ENCODE measurements at regions not wholly inside any gene's neighbourhood (a gene's known extent, or its start where the extent isn't known, plus 50 kb on each side); places are given as distances from the start of the nearest gene placed in this dataset.

GRCh38 chr9:75709698-75710097, 180.8 kb upstream of the PCSK5 start:
- no TSS peak for BruUV-seq (replicated peaks)
- intact Hi-C loops (cut with micrococcal nuclease; ENCODE audit: unreplicated experiment), result no loop called here
- Histone ChIP-seq H3K4me2 (no peak overlapping the region), H3K27ac (no peak overlapping the region), H3F3A (ENCODE audit: insufficient read depth, low read depth) (no peaks in the 10 kb centered on the region), H3K9me3 (ENCODE audit: insufficient read depth, low read depth) (no peaks in the 10 kb centered on the region), H3K27me3 (ENCODE audit: insufficient read depth, low read depth) (no peaks in the 10 kb centered on the region), H3K4me3 (no peak overlapping the region), H3K79me2 (ENCODE audit: low read depth) (no peaks in the 10 kb centered on the region), H3K9me2 (ENCODE audit: insufficient read depth) (no peaks in the 10 kb centered on the region), H2AFZ (no peak overlapping the region), H4K20me1 (ENCODE audit: insufficient read depth) (no peaks in the 10 kb centered on the region), H3K36me3 (ENCODE audit: low read depth) (no peaks in the 10 kb centered on the region), H3K4me1 (replicated peaks; ENCODE audit: insufficient read depth) (no peaks in the 10 kb centered on the region)
- TF ChIP-seq EZH2 (IDR thresholded peaks at IDR 0.05; ENCODE audit: low read depth) (no peak), CTCF (conservative IDR thresholded peaks at IDR 0.05) (no peak)
- CTCF ChIA-PET, result no interaction called here
- no peak for DNase-seq
- POLR2A ChIA-PET (ENCODE audit: unreplicated experiment), result no interaction called here

DNA sequence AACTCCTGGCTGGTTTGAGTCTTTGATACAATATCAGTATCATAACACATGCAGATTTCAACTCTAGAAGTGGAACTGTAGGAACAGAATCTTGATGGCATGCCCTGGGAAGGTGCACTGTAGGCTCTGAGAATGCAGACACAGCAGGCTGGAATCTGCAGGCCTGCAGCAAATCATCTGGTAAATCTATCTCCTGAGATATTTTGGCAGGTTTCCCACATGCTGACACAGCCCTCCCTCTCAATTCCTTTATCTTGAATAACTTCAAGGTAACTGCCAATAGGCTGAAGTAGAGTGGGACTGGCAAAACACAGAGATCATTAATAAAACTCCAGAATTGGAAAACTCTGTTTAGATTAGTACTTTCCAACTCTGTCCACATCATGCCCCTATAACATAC, 177.8 kb upstream of the PCSK5 start:
- intact Hi-C loops (cut with micrococcal nuclease; ENCODE audit: unreplicated experiment), result no loop called here
- BruUV-seq (replicated peaks), result no TSS peak

DNA sequence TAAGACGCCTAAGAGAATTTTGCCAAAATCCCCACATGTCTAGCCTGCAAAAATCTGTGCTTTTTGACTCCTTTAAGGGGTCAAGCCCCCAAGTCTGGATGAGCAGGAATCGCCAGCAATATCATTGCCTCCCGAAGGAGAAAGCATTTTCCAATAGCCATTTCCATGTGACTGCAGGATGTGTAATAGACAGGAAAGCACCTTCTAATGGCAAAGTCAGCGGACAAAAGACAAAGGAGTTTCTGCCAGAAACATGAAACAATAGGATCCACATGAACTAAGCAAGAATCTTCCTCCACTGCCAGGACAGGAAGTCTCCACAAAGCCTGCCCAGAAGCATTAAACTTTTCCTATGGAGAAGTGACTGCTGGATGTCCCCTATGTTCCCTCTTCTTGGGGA, 177.1 kb upstream of the PCSK5 start:
- Histone ChIP-seq H4K20me1 (ENCODE audit: insufficient read depth) (no peaks in the 10 kb centered on the region), H2AFZ (no peak overlapping the region), H3K27me3 (ENCODE audit: insufficient read depth, low read depth) (no peaks in the 10 kb centered on the region), H3K9me2 (ENCODE audit: insufficient read depth) (no peaks in the 10 kb centered on the region), H3K79me2 (ENCODE audit: low read depth) (no peaks in the 10 kb centered on the region), H3K27ac (no peak overlapping the region), H3K36me3 (ENCODE audit: low read depth) (no peaks in the 10 kb centered on the region), H3K9me3 (ENCODE audit: insufficient read depth, low read depth) (no peaks in the 10 kb centered on the region), H3K4me3 (no peak overlapping the region), H3K4me1 (replicated peaks; ENCODE audit: insufficient read depth) (no peaks in the 10 kb centered on the region), H3K4me2 (no peak overlapping the region), H3F3A (ENCODE audit: insufficient read depth, low read depth) (no peaks in the 10 kb centered on the region)
- TF ChIP-seq EZH2 (IDR thresholded peaks at IDR 0.05; ENCODE audit: low read depth) (no peak), CTCF (conservative IDR thresholded peaks at IDR 0.05) (no peak)
- CTCF ChIA-PET, result no interaction called here
- POLR2A ChIA-PET (ENCODE audit: unreplicated experiment), result no interaction called here
- BruUV-seq (replicated peaks), result no TSS peak
- intact Hi-C loops (cut with micrococcal nuclease; ENCODE audit: unreplicated experiment), result no loop called here
- DNase-seq, result no peak

More for the DNA sequence above, 177.8 kb upstream of the PCSK5 start:
- TF ChIP-seq EZH2 (IDR thresholded peaks at IDR 0.05; ENCODE audit: low read depth) (no peak), CTCF (conservative IDR thresholded peaks at IDR 0.05) (no peak)
- ChIA-PET POLR2A (ENCODE audit: unreplicated experiment) (no interaction called here), CTCF (no interaction called here)
- no peak overlapping the region; the same call in 1 of the 2 replicates for H2AFZ ChIP-seq
- H3K27ac ChIP-seq, result no peak overlapping the region
- no peaks in the 10 kb centered on the region for H3K27me3 ChIP-seq (ENCODE audit: insufficient read depth, low read depth)
- H3K9me3 ChIP-seq (ENCODE audit: insufficient read depth, low read depth), result no peaks in the 10 kb centered on the region
- no peaks in the 10 kb centered on the region for H3K9me2 ChIP-seq (ENCODE audit: insufficient read depth)
- H3K79me2 ChIP-seq (ENCODE audit: low read depth), result no peaks in the 10 kb centered on the region
- no peak overlapping the region for H3K4me3 ChIP-seq
- no peaks in the 10 kb centered on the region for H3F3A ChIP-seq (ENCODE audit: insufficient read depth, low read depth)
- no peaks in the 10 kb centered on the region for H4K20me1 ChIP-seq (ENCODE audit: insufficient read depth)
- H3K36me3 ChIP-seq (ENCODE audit: low read depth), result no peaks in the 10 kb centered on the region
- H3K4me1 ChIP-seq (replicated peaks; ENCODE audit: insufficient read depth), result no peaks in the 10 kb centered on the region
- DNase-seq, result no peak
- no peak overlapping the region for H3K4me2 ChIP-seq
